Inflammatory macrophage treated with lipopolysaccharide for 4 hours (primary cell): ENCODE measurements at regions not wholly inside any gene's neighbourhood (a gene's known extent, or its start where the extent isn't known, plus 50 kb on each side); places are given as distances from the start of the nearest gene placed in this dataset.
"Not testable (repeated sequence)": the region's sequence is repeated elsewhere in the genome, so short reads cannot be mapped to it uniquely, and the experiment has no call there.

Experiments
- DNase-seq: peaks from one replicate; pipeline ENCODE4 v3.0.0-alpha.2; 2020

DNA sequence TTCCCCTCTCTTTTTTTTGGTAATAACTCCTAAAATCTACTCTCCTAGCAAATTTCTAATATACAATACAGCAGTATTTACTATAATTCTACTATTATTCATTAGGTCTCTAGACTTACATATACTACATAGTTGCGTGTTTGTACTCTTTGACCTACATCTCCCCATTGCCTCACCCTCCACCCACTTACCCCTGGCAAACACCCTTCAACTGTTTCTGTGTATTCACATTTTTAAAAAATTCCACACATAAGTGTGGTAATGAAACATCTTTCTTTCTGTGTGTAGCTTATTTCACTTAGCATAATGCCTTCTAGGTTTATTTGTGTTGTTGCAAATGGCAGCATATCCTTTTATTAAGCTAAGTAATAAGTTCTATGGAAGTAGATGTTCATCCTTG is 336.0 kb downstream of the CCDC85A start:
- no peak for DNase-seq

DNA sequence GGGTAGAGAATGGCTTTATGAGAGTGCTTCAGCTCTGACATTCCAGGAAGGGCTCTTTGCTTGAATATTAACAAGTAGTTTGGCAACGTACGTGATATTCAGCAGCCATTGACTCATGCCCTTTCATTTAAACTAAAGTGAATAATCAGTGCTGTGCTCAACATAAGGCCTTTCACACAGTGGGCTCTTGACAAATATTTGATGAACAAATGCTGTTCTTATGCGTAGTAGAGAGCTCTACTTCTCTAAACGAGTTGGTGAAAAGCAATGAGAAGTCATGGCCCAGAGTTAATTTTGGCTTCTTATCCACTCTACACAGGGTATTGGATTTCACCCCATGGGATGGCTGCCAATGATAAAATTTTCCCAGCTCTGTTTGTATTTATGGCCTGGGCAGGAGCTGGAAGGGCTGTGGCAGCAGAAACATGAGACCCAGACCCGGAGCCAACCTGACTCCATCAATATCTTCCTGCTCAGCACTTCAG is 338.9 kb downstream of the CCDC85A start:
- DNase-seq = no peak

DNA sequence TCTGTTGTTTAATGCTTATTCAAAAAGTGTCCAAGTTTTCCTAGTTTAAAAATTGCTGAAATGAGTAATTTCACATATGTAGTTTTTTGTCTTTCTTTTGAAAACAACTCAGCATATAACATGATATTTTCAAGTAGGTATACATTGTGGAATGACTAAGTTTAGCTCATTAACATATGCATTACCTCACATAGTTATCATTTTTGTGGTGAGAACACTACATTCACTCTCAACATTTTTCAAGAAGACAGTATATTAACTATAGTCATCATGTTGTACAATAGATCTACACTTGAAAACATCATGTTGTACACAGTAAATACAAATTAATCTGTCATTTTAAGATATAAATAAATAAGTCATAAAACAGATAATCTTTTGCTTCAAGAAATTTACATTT is 340.0 kb downstream of the CCDC85A start:
- DNase-seq = no peak

DNA sequence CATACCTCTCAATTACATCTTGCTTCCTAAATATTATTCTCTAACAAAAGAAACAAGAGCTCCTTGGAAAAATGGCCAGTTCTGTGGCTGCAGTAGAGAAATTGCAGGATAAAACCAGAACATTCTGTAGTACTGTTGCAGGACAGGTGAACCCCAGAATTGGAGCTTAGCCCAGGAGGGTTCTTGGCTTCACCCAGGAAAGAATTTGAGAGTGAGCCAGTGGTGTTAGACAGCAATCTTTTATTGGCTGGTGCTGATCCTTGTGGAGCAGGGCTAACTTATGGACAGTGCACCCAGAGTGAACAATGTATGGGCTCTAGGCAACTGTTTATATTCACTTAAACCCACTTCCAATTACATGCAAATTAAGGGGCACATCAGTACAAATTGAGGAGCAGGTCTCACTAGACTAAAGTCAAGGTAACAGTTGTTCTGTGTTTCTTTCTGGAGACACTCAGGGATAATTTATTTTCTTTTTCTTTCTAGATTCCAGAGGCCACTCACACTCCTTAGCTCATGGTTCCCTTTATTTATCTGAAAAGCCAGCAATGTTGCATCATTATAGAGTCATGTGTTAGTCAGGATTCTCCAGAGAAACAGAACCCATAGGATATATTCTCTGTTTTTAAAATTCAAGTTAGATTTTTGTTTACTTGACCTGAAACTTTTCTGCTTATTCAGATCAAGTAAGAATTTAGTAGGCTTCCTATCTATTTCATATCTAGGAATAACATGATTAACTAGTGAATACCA is 348.1 kb downstream of the CCDC85A start:
- no peak for DNase-seq

DNA sequence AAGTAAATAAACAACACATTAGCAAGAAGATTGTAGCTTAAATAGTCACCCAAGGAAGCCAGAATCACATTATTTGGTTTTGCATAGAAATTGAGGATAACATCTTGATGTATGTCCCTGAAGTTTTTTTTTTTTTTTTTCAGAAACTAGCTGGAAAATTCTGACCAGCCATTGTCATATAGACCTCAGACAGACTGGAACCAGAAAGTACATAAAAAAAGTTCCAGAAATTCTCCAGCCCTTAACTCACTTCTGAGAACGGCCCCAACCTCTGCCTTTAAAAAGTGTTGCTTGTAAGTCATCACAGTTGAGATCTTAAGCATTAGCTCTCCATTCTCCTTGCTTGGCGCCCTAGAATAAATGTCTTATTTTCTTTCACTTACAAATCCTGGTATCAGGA is 350.5 kb downstream of the CCDC85A start:
- no peak for DNase-seq

DNA sequence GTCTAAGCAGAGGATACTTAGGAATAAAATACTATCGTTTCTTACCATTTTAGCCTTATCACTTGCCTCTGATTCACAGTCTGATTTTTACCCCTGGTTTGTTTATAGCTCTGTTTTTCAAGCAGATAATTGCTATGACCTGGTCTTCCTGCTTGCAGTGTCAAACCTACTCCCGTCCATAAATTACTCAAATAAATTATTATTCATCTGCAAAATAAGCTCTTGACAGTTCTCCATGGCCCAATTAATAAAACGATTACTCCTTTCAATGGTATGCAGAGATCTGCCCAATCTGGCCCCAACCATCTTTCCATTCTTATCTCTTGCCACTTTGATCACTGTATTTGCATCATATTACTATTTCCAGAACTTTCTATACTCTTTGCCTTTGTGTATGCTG is 354.0 kb downstream of the CCDC85A start:
- no peak for DNase-seq

DNA sequence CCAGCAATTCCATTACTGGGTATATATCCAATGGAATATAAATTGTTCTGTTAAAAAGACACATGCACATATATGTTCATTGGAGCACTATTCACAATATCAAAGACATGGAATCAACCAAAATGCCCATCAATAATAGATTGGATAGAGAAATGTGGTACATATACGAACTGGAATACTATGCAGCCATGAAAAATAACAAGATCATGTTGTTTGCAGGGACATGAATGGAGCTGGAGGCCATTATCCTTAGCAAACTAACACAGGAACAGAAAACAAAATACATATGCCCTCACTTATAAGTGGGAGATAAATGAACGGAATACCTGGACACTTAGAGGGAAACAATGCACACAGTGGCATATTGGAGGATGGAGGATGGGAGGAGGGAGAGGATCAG is 355.8 kb downstream of the CCDC85A start:
- DNase-seq = no peak

DNA sequence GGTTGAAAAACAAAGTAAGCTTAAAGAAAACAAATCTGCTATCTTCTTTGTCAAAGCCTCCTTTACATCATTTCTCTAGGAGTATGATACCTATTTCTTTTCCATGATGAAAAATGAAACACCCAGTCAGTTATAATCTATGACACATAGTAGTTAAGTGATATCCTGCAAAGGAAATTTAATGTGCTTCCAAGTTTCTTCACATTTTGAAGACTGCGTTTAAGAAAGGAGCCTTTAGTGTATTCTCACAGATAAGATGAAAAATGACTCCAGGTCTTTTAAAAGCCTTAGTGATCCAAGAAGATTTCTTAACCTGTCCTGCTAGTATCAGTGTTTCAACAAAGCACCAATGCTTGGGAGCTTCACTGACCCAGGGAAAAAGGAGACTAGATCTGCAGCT is 356.7 kb downstream of the CCDC85A start:
- no peak for DNase-seq

DNA sequence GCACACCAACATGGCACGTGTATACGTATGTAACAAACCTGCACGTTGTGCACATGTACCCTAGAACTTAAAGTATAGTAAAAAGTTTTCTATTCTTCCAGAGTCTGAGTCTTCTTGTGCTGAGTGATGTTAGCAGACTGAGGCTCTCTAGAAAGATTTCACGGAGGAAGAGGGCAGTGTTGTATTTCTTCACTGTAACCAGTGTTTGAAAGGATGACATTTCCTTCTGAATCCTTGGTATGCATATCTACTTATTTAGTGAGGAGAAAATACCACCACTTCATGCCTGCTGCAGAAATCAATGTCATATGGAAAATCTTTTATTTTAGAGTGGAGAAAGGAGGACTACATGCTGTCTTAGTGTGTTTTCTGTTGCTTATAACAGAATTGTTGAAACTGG is 357.1 kb downstream of the CCDC85A start:
- DNase-seq = no peak

DNA sequence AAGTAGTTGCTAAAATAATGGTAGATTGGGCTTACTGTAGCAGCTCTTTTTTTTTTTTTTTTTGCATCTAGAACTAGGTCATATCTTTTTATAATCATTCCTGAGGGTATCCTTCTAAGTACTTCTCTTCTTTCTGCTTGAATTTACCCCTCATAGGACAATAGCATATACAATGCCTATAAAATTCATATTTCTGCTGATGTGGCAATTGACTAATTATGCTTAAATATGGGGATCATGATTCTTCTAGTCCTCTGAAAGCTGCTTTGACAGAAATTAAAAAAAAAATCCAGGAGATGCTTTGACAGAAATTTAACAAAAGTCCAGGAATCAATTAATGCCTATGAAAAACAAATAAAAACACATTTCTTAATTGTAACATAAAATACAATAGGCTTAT is 358.4 kb downstream of the CCDC85A start:
- no peak for DNase-seq

DNA sequence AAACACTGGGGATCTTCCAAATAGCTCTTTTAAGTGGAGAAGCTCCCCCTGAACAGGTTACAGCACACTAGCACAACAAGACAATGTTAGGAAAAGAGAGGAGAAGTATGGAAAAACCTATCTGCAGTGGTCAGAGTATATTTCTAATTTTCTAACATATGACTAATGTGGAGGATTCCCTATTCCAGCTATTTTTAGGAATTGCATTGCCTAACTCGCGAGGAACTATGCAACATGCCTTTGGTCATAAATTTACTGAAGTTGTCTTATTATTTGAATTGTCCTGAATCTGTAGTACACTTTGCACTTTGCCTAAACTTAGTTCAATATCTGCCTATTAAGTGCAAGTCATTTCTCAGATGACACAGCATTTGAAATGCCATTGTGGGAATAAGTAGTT is 381.4 kb downstream of the CCDC85A start:
- no peak for DNase-seq

DNA sequence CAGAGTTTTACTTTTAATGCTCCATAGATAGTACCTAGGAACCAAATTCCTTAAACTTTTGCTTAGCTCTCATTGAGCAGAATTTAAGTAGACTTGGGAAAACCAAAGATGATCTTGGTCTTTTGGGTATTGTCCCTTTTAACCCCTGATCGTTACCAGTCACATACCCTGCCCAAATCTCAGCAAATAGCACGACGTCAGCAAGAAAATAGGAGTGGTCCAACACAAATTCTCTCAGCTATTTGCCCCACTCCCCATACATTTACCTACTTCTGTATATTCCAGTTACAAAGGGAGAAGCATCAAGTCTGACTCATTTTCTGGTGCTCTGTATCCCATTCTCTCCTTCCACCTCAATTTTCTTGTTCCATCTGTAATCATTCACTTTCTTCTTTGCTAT is 387.3 kb downstream of the CCDC85A start:
- no peak for DNase-seq

DNA sequence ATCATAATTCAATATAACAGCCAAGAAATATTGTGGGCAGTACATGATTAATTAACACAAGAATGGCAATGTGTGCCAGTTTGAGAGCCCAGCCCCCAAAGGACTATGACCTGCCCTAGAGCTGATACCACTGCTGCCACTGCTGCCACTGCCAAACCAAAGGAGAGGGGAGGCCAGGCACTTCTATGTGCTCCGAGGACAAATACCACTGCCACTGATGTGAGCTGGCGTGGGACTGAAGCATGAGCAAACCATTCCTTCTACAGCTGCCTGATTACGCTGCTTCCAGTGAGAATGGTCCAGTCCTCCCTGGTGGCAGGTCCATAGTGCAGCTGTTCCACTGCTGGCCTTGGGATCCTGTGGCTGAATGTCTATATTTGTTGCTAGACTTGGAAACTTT is 392.2 kb downstream of the CCDC85A start:
- DNase-seq = no peak

DNA sequence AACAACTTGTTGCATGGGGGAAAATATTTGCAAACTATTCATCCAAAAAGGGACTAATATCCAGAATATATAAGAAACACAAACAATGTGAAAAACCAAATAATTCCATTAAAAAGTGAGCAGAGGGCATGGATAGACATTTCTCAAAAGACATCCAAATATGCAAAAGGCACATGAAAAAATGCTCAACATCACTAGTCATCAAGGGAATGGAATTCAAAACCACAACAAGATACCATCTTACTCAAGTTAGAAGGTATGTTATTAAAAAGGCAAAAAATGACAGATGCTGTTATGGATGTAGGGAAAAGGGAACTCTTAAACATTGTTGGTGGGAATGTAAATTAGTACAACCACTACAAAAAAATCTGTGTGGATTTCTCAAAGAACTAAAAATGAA is 396.5 kb downstream of the CCDC85A start:
- DNase-seq = no peak

DNA sequence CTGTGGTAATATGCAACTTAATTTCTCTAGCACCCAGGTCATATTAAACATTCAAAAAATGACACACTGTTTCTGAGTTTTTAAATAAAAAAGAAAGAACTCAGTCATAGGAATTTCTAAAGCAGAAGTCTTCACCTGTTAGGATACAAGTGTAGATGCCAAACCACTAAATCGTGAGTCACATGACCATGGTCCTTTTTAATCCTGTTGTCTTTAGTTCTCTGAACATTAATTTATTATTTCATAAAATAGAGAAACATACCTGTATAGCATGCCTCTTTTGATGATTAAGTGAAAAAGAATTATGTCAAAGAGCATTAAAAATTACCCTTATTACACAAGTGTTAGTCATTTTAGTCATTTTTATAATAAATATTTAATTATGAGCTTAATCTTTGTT is 398.8 kb downstream of the CCDC85A start:
- DNase-seq = no peak

DNA sequence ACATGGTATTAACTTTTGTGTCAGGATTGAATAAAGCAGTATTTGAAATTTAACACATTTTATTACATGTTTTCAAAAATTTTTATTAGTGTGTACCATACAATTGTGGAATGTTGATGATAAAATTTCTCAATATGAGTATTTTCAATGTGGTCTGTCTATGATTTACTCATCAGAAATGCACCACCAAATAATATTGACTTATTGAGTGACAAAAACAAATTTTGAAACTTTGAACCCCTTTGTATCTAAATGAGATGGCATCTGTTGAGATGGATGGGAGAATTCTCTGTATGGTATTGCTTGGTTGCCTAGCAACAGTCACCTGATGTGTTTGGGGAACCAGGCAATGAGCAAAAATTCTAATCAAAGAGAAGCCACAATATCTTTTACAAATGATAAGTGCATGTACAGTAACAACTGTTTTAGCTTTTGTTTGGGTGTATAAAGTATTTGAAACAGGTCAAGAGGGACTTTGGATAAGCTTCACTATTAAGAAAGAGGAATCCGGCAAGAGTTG is 400.1 kb downstream of the CCDC85A start:
- DNase-seq = no peak

DNA sequence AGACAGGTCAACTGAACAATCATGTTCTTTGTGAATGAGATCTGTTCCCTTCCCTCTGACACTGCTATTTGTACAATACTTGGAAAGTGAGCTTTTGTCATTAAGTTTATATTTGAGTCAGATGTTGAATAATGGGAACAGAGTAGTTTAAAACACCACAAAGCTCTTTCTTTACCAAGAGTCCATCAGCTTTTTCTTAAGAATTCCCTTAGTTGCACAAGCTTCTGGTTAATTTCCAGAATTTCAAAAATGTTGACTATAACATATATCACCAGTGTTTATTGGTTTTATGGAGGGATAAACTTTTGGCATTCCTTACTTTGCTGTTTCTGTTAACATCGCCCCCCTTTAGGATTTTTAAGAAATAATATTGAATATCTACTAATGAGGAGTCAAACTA is 403.7 kb downstream of the CCDC85A start:
- no peak for DNase-seq

DNA sequence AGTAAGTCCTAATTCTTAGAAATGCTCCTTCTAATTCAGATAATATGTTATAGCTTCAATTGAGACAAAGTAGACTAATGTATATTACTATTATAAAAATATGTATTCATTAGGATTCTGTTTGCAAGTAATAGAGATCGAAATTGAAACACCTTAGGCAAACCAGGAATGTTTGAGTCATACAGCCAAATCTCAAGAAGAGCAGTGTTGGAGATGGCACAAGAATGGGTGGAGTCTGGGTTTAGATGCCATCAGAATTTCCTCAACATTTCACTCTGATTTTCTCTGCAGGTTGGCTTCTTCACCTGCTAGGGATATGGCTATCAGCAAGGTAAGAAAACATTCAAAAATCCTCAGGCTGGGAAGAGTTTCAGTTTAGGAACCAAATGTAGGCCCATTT is 405.4 kb downstream of the CCDC85A start:
- DNase-seq = no peak

DNA sequence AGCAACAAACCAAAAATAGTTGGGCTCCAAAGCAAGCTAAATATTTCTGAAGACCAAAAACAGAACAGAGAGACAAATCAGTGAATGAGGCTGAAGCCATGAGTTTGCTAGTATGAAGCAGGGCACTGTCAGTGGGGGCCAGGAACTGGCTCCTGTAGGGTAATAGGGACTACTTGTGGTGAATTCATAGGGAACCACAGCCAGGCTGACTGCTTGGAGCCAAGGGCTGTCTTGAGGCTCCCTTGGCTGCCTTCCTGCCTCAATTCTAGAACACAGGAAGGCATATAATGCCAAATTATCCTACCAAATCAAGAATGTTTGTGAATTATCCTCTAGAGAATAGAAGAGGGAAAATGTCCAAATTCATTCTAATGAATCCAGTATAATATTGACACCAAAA is 406.0 kb downstream of the CCDC85A start:
- no peak for DNase-seq

DNA sequence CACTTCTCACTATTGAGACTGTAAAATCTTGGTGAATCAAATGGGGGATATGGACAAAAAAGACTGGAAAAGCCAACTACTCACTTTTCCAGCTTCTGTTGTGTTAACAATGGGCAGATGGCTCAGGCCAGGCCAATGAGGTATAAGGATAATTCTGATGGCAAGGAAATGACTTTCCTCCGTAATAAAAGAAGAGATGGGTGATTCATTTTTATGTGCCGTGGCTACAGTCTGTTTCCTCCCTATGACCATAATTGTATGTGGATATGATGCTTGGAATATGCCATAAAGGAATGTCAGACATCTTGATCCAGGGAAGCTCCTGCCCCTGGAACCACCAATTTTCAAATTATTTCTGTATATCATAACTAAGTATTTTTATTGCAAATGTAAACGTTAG is 406.8 kb downstream of the CCDC85A start:
- DNase-seq = no peak

DNA sequence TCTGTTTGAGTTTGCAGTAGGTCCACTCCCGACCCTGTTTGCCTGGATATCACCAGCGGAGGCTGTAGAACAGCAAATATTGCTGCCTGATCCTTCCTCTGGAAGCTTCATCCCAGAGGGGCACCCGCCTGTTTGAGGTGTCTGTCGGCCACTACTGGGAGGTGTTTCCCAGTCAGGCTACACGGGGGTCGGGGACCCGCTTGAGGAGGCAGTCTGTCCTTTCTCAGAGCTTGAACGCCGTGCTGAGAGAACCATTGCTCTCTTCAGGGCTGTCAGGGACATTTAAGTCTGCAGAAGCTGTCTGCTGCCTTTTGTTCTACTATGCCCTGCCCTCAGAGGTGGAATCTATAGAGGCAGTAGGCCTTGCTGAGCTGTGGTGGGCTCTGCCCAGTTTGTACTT is 422.3 kb downstream of the CCDC85A start:
- not testable (repeated sequence) for DNase-seq

DNA sequence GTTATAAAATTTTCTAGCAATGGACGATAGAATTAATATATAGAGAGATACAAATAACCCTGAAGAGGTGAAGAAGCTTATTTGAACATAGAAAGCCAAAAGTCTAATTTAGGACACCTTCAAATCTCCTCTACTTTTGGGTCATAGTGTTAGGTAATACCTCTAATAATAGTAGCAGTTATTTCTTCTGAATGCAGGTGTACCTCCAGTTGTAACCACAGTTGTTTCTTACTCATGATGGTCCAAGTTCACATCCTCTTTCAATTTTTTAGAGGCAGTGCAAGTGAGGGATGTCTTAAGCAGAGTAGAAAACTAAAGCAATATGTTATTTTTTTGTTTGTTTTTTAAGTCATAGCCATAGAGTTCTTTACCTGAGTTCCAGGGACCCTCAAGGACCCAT is 429.5 kb downstream of the CCDC85A start:
- no peak for DNase-seq

DNA sequence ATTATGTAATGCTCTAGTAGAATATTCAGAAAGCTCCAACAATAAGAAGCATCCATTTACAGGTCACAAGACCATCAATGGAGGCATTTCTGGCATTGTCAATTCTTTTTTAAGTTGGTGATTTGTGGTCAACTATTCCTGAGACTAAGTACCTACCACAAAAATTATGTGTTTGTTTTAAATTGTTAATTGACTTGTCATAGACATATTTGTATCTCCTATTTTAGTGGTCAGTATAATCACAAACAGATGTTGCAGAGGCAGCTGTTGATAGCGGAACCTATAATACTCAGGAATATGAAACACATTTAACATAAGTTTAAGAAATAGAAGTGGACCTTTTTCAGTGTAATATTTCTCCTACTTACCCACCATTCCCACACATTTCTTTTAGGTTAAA is 430.1 kb downstream of the CCDC85A start:
- DNase-seq = no peak

DNA sequence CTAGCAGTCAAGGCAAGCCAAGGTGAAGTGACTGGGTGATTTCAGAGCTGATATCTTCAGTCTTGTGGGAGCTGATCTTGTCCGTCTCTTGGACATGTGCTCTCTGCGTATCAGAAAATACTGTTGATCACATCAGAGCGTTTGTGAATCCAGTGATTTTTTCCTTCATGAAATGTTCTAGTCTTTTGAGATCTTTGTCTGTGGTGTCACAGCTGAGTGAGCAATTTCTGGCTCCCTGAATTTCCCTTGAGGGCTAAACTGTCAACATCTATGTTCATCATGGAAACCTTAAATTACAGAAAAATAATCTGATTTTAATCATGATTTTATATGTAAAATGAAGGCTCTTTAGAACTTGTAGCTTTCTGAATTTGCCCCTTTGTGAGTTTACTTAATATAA is 432.0 kb downstream of the CCDC85A start:
- no peak for DNase-seq

DNA sequence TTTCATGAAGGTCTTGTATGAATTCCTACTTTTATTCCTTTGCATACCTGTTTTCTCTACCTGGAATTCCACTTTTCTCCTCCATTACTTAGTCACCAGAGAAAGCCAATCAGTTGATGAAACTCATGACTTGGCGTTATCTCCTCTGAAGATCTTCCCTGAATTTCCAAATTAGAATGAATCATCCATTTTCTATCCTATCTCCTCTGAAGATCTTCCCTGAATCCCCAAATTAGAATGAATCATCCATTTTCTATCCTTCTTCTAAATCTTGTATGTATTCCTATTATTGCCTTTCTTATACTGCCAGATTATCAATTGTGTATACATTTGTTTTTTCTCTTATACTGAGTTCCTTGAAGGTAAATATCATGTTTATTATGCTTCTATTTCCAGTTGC is 440.4 kb downstream of the CCDC85A start:
- no peak for DNase-seq
